Activated CD4-positive, alpha-beta memory T cell treated with anti-CD3 and anti-CD28 coated beads, Interleukin-2, amount 10 ng/mL, durations not matched to agents 7 days and 5 days (primary cell): ENCODE measurements at regions not wholly inside any gene's neighbourhood (a gene's known extent, or its start where the extent isn't known, plus 50 kb on each side); places are given as distances from the start of the nearest gene placed in this dataset.

ENCODE experiments used
- CTCF ChIA-PET: fragments of 350-600 bp; sonication (Branson Sonifier 250); formaldehyde crosslinking; loops from one replicate; lab custom pipeline; 2021; ENCODE audit warnings: antibody characterized with exemption, inconsistent platforms; lab: Charles Lee
- POLR2A ChIA-PET: fragments of 350-600 bp; sonication (Branson Sonifier 250); formaldehyde crosslinking; loops from one replicate; lab custom pipeline; 2021; ENCODE audit warnings: antibody characterized with exemption; lab: Charles Lee
- DNase-seq: peaks from one replicate; pipeline ENCODE4 v3.0.0-alpha.2; 2020
- H3K27ac Mint-ChIP-seq: one replicate; pipeline ENCODE4 v1.8.0; 2021; ENCODE audit warnings: mild to moderate bottlenecking, mixed read lengths
- H3K27me3 Mint-ChIP-seq: one replicate; pipeline ENCODE4 v1.8.0; 2021; ENCODE audit warnings: mixed read lengths
- H3K36me3 Mint-ChIP-seq: one replicate; pipeline ENCODE4 v1.8.0; 2021; ENCODE audit warnings: low read depth, mixed read lengths
- H3K4me1 Mint-ChIP-seq: one replicate; pipeline ENCODE4 v1.8.0; 2021; ENCODE audit warnings: mixed read lengths
- H3K4me3 Mint-ChIP-seq: one replicate; pipeline ENCODE4 v1.8.0; 2021; ENCODE audit warnings: mild to moderate bottlenecking, mixed read lengths
- H3K9me3 Mint-ChIP-seq: one replicate; pipeline ENCODE4 v1.8.0; 2021; ENCODE audit warnings: mixed read lengths

- ChIA-PET CTCF (no interaction called here), POLR2A (no interaction called here)
- no peak overlapping the region for H3K4me3 Mint-ChIP-seq
These were observed 402.3 kb upstream of the ZNF608 start for GRCh38 chr5:125148706-125149105.

DNA sequence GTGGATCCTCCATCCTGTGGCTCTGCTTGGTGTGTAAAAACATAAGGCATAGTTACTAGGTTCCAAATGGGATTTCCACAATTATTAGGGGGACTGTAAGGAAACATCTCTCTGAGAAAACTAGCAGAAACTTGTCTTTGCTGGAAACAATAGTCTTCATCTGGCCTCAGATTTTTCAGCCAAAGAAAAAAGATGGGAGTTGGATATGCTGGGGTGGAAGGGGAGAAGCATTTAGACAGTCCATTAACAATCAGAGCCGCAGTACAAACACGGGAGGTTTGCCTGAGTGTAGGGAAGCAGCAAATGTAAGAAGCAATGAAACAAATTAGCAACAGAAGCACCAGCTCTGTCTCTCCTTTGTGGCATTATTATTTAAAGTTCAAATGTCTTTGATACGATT lies 402.7 kb upstream of the ZNF608 start:
- CTCF ChIA-PET = no interaction called here
- POLR2A ChIA-PET = no interaction called here
- Mint-ChIP-seq H3K27me3 (no peaks in the 10 kb centered on the region), H3K9me3 (no peaks in the 10 kb centered on the region), H3K4me1 (no peaks in the 10 kb centered on the region), H3K36me3 (no peaks in the 10 kb centered on the region), H3K27ac (no peak overlapping the region), H3K4me3 (no peak overlapping the region)
- no peak for DNase-seq

More at GRCh38 chr5:125148706-125149105, 402.3 kb upstream of the ZNF608 start:
- no peaks in the 10 kb centered on the region for H3K4me1 Mint-ChIP-seq
- no peaks in the 10 kb centered on the region for H3K36me3 Mint-ChIP-seq
- H3K27ac Mint-ChIP-seq = no peak overlapping the region
- no peaks in the 10 kb centered on the region for H3K9me3 Mint-ChIP-seq
- no peak for DNase-seq
- H3K27me3 Mint-ChIP-seq = no peaks in the 10 kb centered on the region

DNA sequence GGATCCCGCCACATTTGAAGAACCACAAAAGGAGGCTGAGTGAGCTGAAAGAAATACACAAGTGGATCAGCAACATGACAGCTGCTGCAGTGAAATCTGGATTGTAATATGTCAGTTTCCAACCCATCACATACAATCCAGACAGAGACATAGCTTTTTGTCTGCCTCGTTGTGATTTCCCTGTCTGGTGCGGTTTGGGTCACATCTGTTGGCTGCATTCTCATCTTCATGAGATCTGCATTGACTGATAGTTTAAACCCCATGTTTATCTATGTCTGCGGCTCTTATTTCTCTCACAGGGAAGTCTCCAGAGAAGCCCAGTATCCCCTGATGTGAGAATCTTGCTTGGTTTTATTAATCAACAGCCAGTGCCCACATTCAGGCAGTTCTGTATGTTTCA lies 403.1 kb upstream of the ZNF608 start:
- no peaks in the 10 kb centered on the region for H3K4me1 Mint-ChIP-seq
- POLR2A ChIA-PET = no interaction called here
- no peaks in the 10 kb centered on the region for H3K27me3 Mint-ChIP-seq
- CTCF ChIA-PET = no interaction called here
- no peak for DNase-seq
- no peaks in the 10 kb centered on the region for H3K9me3 Mint-ChIP-seq
- H3K4me3 Mint-ChIP-seq = no peak overlapping the region
- no peak overlapping the region for H3K27ac Mint-ChIP-seq
- H3K36me3 Mint-ChIP-seq = no peaks in the 10 kb centered on the region

- Mint-ChIP-seq H3K36me3 (no peaks in the 10 kb centered on the region), H3K27ac (no peak overlapping the region), H3K27me3 (no peaks in the 10 kb centered on the region), H3K9me3 (no peaks in the 10 kb centered on the region), H3K4me3 (no peak overlapping the region), H3K4me1 (no peaks in the 10 kb centered on the region)
- CTCF ChIA-PET = no interaction called here
- no peak for DNase-seq
- POLR2A ChIA-PET = no interaction called here
These were observed 403.7 kb upstream of the ZNF608 start for GRCh38 chr5:125150041-125150669.

DNA sequence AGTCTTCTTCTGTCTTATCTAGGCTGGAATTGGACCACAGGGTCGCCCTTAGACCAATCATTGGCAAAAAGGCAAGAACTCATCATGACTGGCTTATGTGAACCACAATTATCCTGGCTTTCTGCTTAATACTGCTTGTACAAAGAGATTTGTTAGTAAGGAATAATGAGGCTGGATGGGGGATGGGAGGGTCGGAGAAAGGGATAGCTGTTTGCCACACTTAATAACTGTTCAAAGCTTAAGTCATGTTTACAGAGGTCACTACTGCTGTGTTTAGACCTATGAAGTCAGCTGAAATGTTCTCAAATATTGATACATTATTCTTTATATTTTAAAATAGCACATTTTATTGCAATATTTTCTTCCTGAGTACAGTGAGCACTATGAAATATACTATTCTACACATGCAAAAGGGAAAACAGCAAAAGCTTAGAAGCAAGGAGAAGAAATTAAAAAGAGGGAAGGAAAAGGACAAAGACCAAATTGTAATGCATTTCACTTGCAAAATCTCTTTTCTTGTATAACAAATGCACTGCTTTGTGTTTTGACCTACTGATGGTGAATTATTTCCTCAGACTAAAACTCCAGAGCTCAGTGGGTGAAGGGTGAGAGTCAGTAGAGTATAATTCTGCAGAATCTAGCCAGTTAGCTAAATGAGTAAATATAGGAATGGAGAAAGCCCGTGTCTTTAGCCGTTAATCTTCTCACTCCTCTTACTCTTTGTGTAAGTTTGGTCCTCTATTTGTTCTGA lies 404.9 kb upstream of the ZNF608 start:
- Mint-ChIP-seq H3K36me3 (no peaks in the 10 kb centered on the region), H3K4me1 (no peaks in the 10 kb centered on the region), H3K27ac (no peak overlapping the region), H3K27me3 (no peaks in the 10 kb centered on the region), H3K4me3 (no peak overlapping the region), H3K9me3 (no peaks in the 10 kb centered on the region)
- ChIA-PET CTCF (no interaction called here), POLR2A (no interaction called here)
- DNase-seq = no peak

- no peaks in the 10 kb centered on the region for H3K36me3 Mint-ChIP-seq
- no peak overlapping the region for H3K4me3 Mint-ChIP-seq
- ChIA-PET POLR2A (no interaction called here), CTCF (no interaction called here)
- H3K27ac Mint-ChIP-seq = no peak overlapping the region
- no peaks in the 10 kb centered on the region for H3K4me1 Mint-ChIP-seq
- no peaks in the 10 kb centered on the region for H3K27me3 Mint-ChIP-seq
- H3K9me3 Mint-ChIP-seq = no peaks in the 10 kb centered on the region
- no peak for DNase-seq
These were observed 405.6 kb upstream of the ZNF608 start for GRCh38 chr5:125152044-125152443.

- DNase-seq = no peak
- Mint-ChIP-seq H3K4me1 (no peaks in the 10 kb centered on the region), H3K36me3 (no peaks in the 10 kb centered on the region), H3K27ac (no peak overlapping the region), H3K4me3 (no peak overlapping the region), H3K27me3 (no peaks in the 10 kb centered on the region), H3K9me3 (no peaks in the 10 kb centered on the region)
- CTCF ChIA-PET = no interaction called here
- POLR2A ChIA-PET = no interaction called here
These were observed 406.2 kb upstream of the ZNF608 start for GRCh38 chr5:125152461-125153189.

- no peaks in the 10 kb centered on the region for H3K9me3 Mint-ChIP-seq
- no peak overlapping the region for H3K27ac Mint-ChIP-seq
- H3K4me3 Mint-ChIP-seq = no peak overlapping the region
- no peak for DNase-seq
- CTCF ChIA-PET = no interaction called here
- POLR2A ChIA-PET = no interaction called here
- H3K27me3 Mint-ChIP-seq = no peaks in the 10 kb centered on the region
- H3K4me1 Mint-ChIP-seq = no peaks in the 10 kb centered on the region
- H3K36me3 Mint-ChIP-seq = no peaks in the 10 kb centered on the region
These were observed 406.8 kb upstream of the ZNF608 start for GRCh38 chr5:125153231-125153630.

DNA sequence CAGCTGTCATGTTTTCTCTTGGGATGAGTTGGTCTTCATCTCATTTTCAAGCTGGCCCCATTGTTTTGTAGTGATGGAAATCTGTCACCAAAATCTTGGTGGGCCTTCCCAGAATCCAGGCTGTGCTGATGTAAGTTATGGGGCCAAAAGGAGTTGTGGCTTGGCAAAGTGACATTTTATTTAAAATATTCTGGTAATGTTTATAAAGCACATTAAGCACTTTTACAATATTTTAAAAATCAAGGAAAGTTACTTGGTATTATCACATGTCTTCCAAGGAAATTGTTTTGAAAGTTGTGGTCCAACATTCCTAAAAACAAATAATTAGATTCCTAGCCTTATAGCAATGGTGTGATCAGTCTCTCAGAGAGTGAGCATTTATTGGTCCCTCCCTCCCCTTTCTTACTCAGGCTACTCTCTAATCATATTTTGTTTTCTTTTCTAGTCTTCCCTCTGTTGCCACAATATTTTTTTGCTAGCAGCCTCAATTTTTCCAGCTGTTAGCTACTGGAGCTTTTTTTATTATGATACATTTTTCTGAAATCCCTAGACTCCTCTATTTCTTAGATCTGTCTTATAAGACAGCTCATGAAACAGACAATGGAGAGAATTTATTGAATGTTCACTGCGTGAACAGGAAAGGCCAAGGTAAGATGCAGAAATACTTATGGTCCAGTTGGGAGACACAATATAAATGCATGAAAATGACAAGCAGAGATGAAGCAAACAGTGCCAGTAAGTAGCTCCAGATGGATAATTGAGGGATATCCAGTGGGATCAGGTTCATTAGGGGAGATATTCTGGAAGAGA lies 408.1 kb upstream of the ZNF608 start:
- no peaks in the 10 kb centered on the region for H3K36me3 Mint-ChIP-seq
- H3K4me1 Mint-ChIP-seq = no peaks in the 10 kb centered on the region
- H3K9me3 Mint-ChIP-seq = peaks cover 2% of the 10 kb centered on the region
- CTCF ChIA-PET = no interaction called here
- H3K4me3 Mint-ChIP-seq = no peak overlapping the region
- POLR2A ChIA-PET = no interaction called here
- H3K27ac Mint-ChIP-seq = no peak overlapping the region
- DNase-seq = no peak
- no peaks in the 10 kb centered on the region for H3K27me3 Mint-ChIP-seq

- DNase-seq = no peak
- ChIA-PET CTCF (no interaction called here), POLR2A (no interaction called here)
- no peaks in the 10 kb centered on the region for H3K36me3 Mint-ChIP-seq
- H3K4me1 Mint-ChIP-seq = no peaks in the 10 kb centered on the region
- H3K27ac Mint-ChIP-seq = no peak overlapping the region
- peaks cover 20% of the 10 kb centered on the region for H3K9me3 Mint-ChIP-seq
- H3K27me3 Mint-ChIP-seq = no peaks in the 10 kb centered on the region
- no peak overlapping the region for H3K4me3 Mint-ChIP-seq
These were observed 414.5 kb upstream of the ZNF608 start for GRCh38 chr5:125160787-125161502.

DNA sequence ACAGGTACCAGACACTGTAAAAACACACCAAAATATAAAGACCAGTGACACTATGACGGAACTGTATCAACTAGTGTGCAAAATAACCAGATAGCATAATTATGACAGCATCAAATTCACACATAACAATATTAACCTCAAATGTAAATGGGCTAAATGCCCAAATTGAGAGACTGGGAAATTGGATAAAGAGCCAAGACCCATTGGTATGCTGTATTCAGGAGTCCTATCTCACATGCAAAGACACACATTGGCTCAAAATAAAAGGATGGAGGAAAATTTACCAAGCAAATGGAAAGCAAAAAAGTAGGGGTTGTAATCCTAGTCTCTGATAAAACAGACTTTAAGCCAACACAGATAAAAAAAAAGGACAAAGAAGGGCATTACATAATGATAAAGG lies 416.3 kb upstream of the ZNF608 start:
- peaks cover 20% of the 10 kb centered on the region for H3K9me3 Mint-ChIP-seq
- H3K4me1 Mint-ChIP-seq = no peaks in the 10 kb centered on the region
- ChIA-PET CTCF (no interaction called here), POLR2A (no interaction called here)
- H3K27me3 Mint-ChIP-seq = no peaks in the 10 kb centered on the region
- no peaks in the 10 kb centered on the region for H3K36me3 Mint-ChIP-seq
- DNase-seq = no peak
- H3K4me3 Mint-ChIP-seq = no peak overlapping the region
- no peak overlapping the region for H3K27ac Mint-ChIP-seq

DNA sequence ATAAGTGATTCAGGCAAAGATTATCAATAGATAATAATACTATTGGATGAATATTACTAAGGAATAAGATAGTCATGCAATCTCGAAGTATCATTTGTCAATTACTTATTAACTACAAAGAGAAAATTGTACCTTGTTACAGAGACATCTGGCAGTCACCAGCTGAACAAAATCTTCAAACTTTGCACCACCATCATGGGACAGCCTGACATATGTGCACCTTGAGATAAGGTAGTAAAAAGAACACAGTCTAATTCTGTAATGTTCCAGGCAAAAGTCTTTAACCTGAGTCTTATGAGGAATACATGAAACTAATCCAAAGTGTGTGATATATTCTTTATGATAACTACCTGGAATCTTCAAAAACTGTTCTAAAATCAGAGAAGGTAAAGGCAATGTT lies 423.0 kb upstream of the ZNF608 start:
- DNase-seq = no peak
- Mint-ChIP-seq H3K27ac (no peak overlapping the region), H3K36me3 (no peaks in the 10 kb centered on the region), H3K4me3 (no peak overlapping the region), H3K9me3 (peaks cover 5% of the 10 kb centered on the region), H3K4me1 (no peaks in the 10 kb centered on the region), H3K27me3 (no peaks in the 10 kb centered on the region)
- ChIA-PET POLR2A (no interaction called here), CTCF (no interaction called here)
